ENCODE measurements at regions not wholly inside any gene's neighbourhood (a gene's known extent, or its start where the extent isn't known, plus 50 kb on each side); places are given as distances from the start of the nearest gene placed in this dataset.
A peak's percentile ranks its signal among the peaks of the same experiment; 100 is the strongest.
"Not testable (repeated sequence)": the region's sequence is repeated elsewhere in the genome, so short reads cannot be mapped to it uniquely, and the experiment has no call there.

- WGBS, 2 donors: 81 to 86% methylated on average over 4 of the region's 4 CpGs
- TF ChIP-seq CTCF (IDR thresholded peaks at IDR 0.05): no peak
- no peaks in the 10 kb centered on the region for H3K9me3 ChIP-seq
- no peak overlapping the region for H3K4me3 ChIP-seq
- H3K27me3 ChIP-seq: no peaks in the 10 kb centered on the region
- H3K36me3 ChIP-seq: peaks cover 0 to 20% (median 0%) of the 10 kb centered on the region in 9 donors
- no peak overlapping the region for H3K27ac ChIP-seq
- DNase-seq (no peak), ATAC-seq (no peak)
- intact Hi-C loops (cut with DNase I): no loop called here
- H3K4me1 ChIP-seq: peaks cover 0 to 11% (median 0%) of the 10 kb centered on the region in 9 donors
These were observed 106.7 kb upstream of the PRKX start for GRCh38 chrX:3820167-3820566.

DNA sequence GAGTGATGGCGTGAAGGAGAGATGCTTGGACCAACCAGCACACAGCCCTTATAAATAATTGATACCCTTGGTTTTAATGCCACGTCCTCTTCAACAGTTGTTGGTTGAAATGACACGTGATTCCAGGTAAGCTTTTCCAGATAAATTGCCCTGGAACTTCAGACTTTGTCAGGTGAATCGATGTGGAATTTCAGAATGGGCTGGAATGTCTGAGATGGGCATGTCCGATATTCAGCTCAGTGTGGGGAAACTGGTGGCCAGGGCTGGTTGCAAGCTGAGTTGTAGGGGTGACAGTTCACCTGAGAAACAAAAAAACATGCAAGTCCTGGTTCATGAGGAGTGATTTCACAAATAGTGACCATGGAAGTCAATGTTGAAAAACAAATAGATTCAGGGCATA lies 104.0 kb upstream of the PRKX start:
- 94% methylated on average over 5 of the region's 5 CpGs for WGBS, 2 donors
- H3K36me3 ChIP-seq: peaks cover 0 to 20% (median 0%) of the 10 kb centered on the region in 9 donors
- DNase-seq, H3K27me3 ChIP-seq, H3K9me3 ChIP-seq, ATAC-seq, H3K27ac ChIP-seq, H3K4me3 ChIP-seq: not testable (repeated sequence)
- intact Hi-C loops (cut with DNase I): loop anchor here in 2 of 10 donors (10.0 kb wide), 2 partner anchors 103 to 123 kb away; partner anchors contain the start of gene PRKX (in 1 of the 2)
- peaks cover 0 to 20% (median 5%) of the 10 kb centered on the region in 9 donors for H3K4me1 ChIP-seq

DNA sequence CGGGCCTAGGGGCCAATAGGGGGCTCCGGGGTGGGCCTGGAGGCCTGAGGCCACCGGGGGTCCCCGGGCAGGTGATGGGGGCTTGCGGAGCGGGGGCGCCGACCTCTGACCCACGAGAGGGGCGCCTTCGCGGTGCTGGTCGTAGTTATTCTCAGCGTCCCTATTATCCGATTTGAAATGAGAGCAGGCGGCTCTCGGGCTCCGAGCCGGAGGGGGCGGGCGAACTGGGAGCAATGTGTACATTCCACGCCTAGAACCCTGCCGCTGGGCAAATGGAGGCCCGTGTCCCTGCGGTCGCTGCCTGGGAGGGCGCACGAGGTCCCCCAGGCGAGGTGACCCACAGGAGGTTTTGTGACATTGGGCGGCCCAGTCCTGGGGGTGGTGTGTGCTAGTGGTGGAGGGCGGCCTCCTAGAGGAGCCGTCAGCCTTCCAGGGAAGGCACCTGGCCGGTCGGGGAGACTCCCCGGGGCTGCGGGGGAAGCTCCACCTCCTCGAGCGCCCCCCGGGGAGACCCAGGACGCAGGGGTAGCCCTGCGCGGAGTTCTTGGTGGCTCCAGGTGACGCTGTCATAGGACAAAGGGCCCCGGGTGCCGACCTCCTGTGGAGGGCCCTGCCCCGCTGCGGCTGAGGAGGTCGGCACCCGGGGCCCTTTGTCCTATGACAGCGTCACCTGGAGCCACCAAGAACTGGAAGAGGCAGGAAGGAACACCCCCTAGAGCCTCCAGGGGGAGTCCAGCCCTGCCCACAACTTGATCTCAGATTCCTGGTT lies 102.6 kb upstream of the PRKX start:
- DNase-seq (peak; percentile 21 to 39), ATAC-seq (peak; percentile 1 to 25 (median 15))
- Histone ChIP-seq H3K36me3 (peaks cover 0 to 16% (median 0%) of the 10 kb centered on the region in 9 donors), H3K27ac (peak overlapping the region; percentile 81 to 99 (median 94)), H3K27me3 (no peaks in the 10 kb centered on the region), H3K4me1 (peaks cover 0 to 20% (median 5%) of the 10 kb centered on the region in 9 donors), H3K4me3 (peak overlapping the region; percentile 58 to 91 (median 74)), H3K9me3 (no peaks in the 10 kb centered on the region)
- WGBS, 2 donors: 1% methylated on average over 22 to 46 of the region's 50 CpGs
- intact Hi-C loops (cut with DNase I): loop anchor here in 2 of 10 donors (10.0 kb wide), 2 partner anchors 101 to 121 kb away; partner anchors contain the start of gene PRKX (in 1 of the 2)
- peak in 2 of 9 donors; percentile 10 to 19 for TF ChIP-seq CTCF (IDR thresholded peaks at IDR 0.05)

DNA sequence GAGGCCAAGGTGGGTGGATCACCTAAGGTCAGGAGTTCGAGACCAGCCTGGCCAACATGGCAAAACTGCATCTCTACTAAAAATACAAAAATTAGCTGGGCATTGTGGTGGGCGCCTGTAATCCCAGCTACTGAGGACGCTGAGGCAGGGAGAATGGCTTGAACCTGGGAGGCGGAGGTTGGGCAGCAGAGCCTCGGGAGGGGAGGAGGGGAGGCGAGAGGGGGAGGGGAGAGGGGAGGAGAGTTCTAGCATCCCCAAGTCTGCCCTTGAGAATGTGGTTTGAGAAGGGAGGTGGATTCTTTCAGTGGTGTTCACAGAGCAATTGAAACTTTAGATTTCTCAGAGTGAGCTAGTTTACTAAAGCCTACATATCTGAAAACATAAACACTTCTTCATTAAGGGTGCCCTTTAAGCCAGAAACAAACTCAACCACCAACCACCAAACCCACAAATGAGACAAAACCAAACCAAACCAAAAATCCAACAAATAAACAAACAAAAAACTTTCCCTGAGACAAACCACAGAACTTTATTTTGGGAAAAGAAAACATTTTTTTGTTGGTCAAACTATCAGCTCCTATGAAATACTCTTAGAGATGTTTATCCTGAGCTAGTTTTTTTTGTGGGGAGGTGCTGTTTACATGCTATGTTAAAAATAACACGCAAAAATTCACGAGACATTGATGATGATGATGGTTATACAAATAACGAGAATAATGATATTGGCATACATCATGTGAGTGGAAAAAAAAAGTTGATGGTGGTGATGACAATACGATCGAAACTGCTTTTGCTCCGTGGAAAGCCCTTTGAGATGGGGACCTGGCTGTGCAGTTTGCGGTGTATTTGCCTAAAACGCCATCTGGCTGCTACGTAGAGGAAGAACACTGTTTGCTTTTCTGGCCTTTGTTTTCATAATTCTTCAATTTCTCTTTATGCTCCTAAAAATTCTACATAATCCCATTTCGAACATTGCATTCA lies 98.2 kb upstream of the PRKX start:
- Histone ChIP-seq H3K4me3 (no peak overlapping the region), H3K27me3 (peaks cover 0 to 18% (median 3%) of the 10 kb centered on the region in 7 donors), H3K9me3 (no peaks in the 10 kb centered on the region), H3K27ac (no peak overlapping the region), H3K36me3 (no peaks in the 10 kb centered on the region), H3K4me1 (peaks cover 0 to 15% (median 5%) of the 10 kb centered on the region in 9 donors)
- ATAC-seq: no peak
- TF ChIP-seq CTCF (IDR thresholded peaks at IDR 0.05): peak in 7 of 9 donors; percentile 12 to 67 (median 58)
- peak in 1 of 2 donors; percentile 12 for DNase-seq
- intact Hi-C loops (cut with DNase I): loop anchor here in 4 of 10 donors (2.0 to 10.0 kb wide), 4 partner anchors 97 to 159 kb away; partner anchors contain the start of gene PRKX (in 1 of the 4)
- 28 to 67% methylated on average over 16 of the region's 16 CpGs for WGBS, 2 donors
